GM12892 (cell line): ENCODE measurements at regions not wholly inside any gene's neighbourhood (a gene's known extent, or its start where the extent isn't known, plus 50 kb on each side); places are given as distances from the start of the nearest gene placed in this dataset.

Source experiments
- POLR2A ChIP-seq: IDR thresholded peaks from 2 replicates; pipeline ENCODE4 v1.6.1; 2011; ENCODE audit warnings: low read depth, low read length, control low read depth
- POLR2AphosphoS5 ChIP-seq: IDR thresholded peaks from 2 replicates; pipeline ENCODE4 v1.6.1; 2011; ENCODE audit warnings: low read depth, low read length, control low read depth

DNA sequence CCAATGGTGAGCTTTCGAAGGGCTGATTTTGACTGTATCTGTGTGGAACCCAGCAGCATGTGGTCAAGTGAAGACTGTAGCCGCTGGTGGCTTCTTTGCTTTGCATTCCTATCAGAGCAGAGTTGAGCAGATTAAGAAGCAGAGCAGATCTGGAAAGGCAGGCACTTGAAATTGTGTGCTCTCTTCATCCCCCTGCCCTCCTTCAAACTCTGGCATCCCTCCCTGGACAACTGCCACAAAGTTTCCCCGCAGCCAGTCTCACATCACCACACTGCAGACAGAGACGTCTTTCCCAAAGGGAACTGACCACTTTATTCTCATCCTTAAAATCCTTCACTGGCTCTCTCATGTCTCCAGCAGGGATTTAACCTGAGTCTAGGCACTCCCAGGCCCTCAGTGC lies 237.1 kb upstream of the DYNLRB2 start:
- TF ChIP-seq POLR2A (no peak), POLR2AphosphoS5 (no peak)
